ENCODE measurements at regions not wholly inside any gene's neighbourhood (a gene's known extent, or its start where the extent isn't known, plus 50 kb on each side); places are given as distances from the start of the nearest gene placed in this dataset.

- 70% methylated on average over 4 of the region's 4 CpGs for WGBS
- Histone ChIP-seq H3K27ac (ENCODE audit: low read depth in 1 of 2, low read length in 2 of 2) (no peak overlapping the region), H3K4me3 (ENCODE audit: low read depth in 1 of 3, low read length in 3 of 3) (no peak overlapping the region), H3K4me1 (ENCODE audit: control insufficient read depth in 4 of 4, insufficient read depth in 4 of 4, low read length in 3 of 4) (no peaks in the 10 kb centered on the region), H3K9me3 (ENCODE audit: control insufficient read depth in 4 of 4, low read length in 3 of 4) (no peaks in the 10 kb centered on the region), H3K27me3 (ENCODE audit: control insufficient read depth in 4 of 4, insufficient read depth in 4 of 4, low read length in 3 of 4) (peaks cover 0 to 3% (median 0%) of the 10 kb centered on the region in 4 donors), H3K36me3 (ENCODE audit: control insufficient read depth in 4 of 4, insufficient read depth in 3 of 4, low read depth in 1 of 4, low read length in 3 of 4) (no peaks in the 10 kb centered on the region), H3K9ac (ENCODE audit: low read depth in 1 of 2, low read length in 2 of 2) (no peak overlapping the region)
- no peak for DNase-seq (ENCODE audit: low spot score)
- TF ChIP-seq SP1 (IDR thresholded peaks at IDR 0.05) (no peak), ATF3 (IDR thresholded peaks at IDR 0.05) (no peak), TAF1 (conservative IDR thresholded peaks at IDR 0.05) (no peak), JUND (IDR thresholded peaks at IDR 0.05) (no peak), RAD21 (IDR thresholded peaks at IDR 0.05) (no peak), GABPA (IDR thresholded peaks at IDR 0.05 in 1 of 2, conservative IDR thresholded peaks at IDR 0.05 in 1 of 2) (no peak), ZBTB33 (IDR thresholded peaks at IDR 0.05) (no peak), FOXA2 (IDR thresholded peaks at IDR 0.05) (no peak), EGR1 (IDR thresholded peaks at IDR 0.05; ENCODE audit: low read depth in 2 of 2) (no peak), MAX (IDR thresholded peaks at IDR 0.05) (no peak), FOXA1 (IDR thresholded peaks at IDR 0.05) (no peak), REST (IDR thresholded peaks at IDR 0.05) (no peak), NR2F2 (IDR thresholded peaks at IDR 0.05) (no peak), YY1 (IDR thresholded peaks at IDR 0.05) (no peak), CTCF (IDR thresholded peaks at IDR 0.05; ENCODE audit: low read depth, low read length, missing input control) (no peak), RXRA (IDR thresholded peaks at IDR 0.05) (no peak)
These were observed 201.2 kb downstream of the SNX10 start for GRCh38 chr7:26492816-26493215.
